Loucy (cell line): ENCODE measurements at regions not wholly inside any gene's neighbourhood (a gene's known extent, or its start where the extent isn't known, plus 50 kb on each side); places are given as distances from the start of the nearest gene placed in this dataset.

Experiments used
- H2AFZ ChIP-seq: fragments of 200-600 bp; sonication (generic); 2 replicates; pipeline ENCODE4 v1.6.0; 2016; ENCODE audit warnings: antibody characterized with exemption, mild to moderate bottlenecking, low read length, moderate library complexity
- H3F3A ChIP-seq: fragments of 200-600 bp; 2 replicates; pipeline ENCODE4 v1.6.0; 2016; ENCODE audit warnings: antibody characterized with exemption, low read depth, mild to moderate bottlenecking
- H3K27me3 ChIP-seq: fragments of 200-600 bp; sonication (generic); 2 replicates; pipeline ENCODE4 v1.6.1; 2014; ENCODE audit warnings: low read length, mild to moderate bottlenecking; ENCODE audit not compliant: insufficient read depth, poor library complexity, severe bottlenecking
- H3K36me3 ChIP-seq: fragments of 200-600 bp; sonication (generic); 2 replicates; pipeline ENCODE4 v1.6.1; 2016; ENCODE audit warnings: low read length; ENCODE audit not compliant: insufficient read depth
- H3K4me1 ChIP-seq: fragments of 200-600 bp; sonication (generic); 2 replicates; pipeline ENCODE4 v1.5.1; 2014; ENCODE audit warnings: low read length, mild to moderate bottlenecking; ENCODE audit not compliant: insufficient read depth, poor library complexity, severe bottlenecking
- H3K4me2 ChIP-seq: fragments of 200-600 bp; sonication (generic); 2 replicates; pipeline ENCODE4 v1.6.0; 2014; ENCODE audit warnings: antibody characterized with exemption, low read length, low read depth, mild to moderate bottlenecking; ENCODE audit not compliant: poor library complexity, severe bottlenecking
- H3K4me3 ChIP-seq: fragments of 200-600 bp; sonication (generic); 2 replicates; pipeline ENCODE4 v1.5.1; 2014; ENCODE audit warnings: low read length, mild to moderate bottlenecking, mixed read lengths; ENCODE audit not compliant: poor library complexity, severe bottlenecking
- H3K79me2 ChIP-seq: fragments of 200-600 bp; sonication (generic); 2 replicates; pipeline ENCODE4 v1.6.1; 2014; ENCODE audit warnings: low read length; ENCODE audit not compliant: insufficient read depth
- H3K9ac ChIP-seq: fragments of 200-600 bp; sonication (generic); 2 replicates; pipeline ENCODE4 v1.6.0; 2014; ENCODE audit warnings: mild to moderate bottlenecking, low read depth, low read length, moderate library complexity; ENCODE audit not compliant: poor library complexity, severe bottlenecking
- H3K9me2 ChIP-seq: fragments of 200-600 bp; sonication (generic); replicated peaks from 2 replicates; pipeline ENCODE4 v1.6.1; 2016; ENCODE audit warnings: low read depth, low read length, mixed read lengths
- H3K9me3 ChIP-seq: fragments of 200-600 bp; sonication (generic); 2 replicates; pipeline ENCODE4 v1.6.1; 2014; ENCODE audit warnings: mild to moderate bottlenecking, antibody characterized with exemption, low read length, low read depth; ENCODE audit not compliant: insufficient read depth
- H4K20me1 ChIP-seq: fragments of 200-600 bp; sonication (generic); 2 replicates; pipeline ENCODE4 v1.6.0; 2014; ENCODE audit warnings: antibody characterized with exemption, low read length, mild to moderate bottlenecking; ENCODE audit not compliant: insufficient read depth, poor library complexity, severe bottlenecking
- EZH2phosphoT487 ChIP-seq: fragments of 200-600 bp; IDR thresholded peaks from 2 replicates; pipeline ENCODE4 v1.6.1; 2018; ENCODE audit warnings: antibody characterized with exemption, mild to moderate bottlenecking, moderate library complexity, borderline replicate concordance
- TF ChIP-seq, protein P1 (sequence below): fragments of 200-600 bp; sonication (generic); conservative IDR thresholded peaks from 2 replicates; pipeline ENCODE4 v1.5.1; 2014; ENCODE audit warnings: mild to moderate bottlenecking, antibody characterized with exemption, low read length

DNA sequence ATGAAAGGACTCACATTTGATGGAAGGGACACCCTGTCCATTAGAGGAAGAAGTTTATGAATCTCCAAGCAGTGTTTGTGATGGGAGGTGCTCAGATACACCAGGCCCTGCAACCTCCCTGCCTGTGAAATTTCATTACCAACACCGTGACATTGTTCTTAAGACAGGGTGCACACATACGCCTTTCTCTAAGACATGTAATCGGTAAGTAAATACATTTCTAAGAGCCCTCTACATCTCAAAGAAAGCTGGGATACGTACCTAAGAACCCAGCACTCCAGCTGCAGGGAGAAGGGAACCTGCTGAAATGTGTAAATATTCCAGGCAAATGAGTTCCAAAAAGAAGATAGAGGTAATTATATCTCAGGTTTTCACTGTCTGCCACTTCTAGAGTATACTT is 125.0 kb upstream of the APC start:
- H3K36me3 ChIP-seq, result no peaks in the 10 kb centered on the region
- TF ChIP-seq, protein P1, sequence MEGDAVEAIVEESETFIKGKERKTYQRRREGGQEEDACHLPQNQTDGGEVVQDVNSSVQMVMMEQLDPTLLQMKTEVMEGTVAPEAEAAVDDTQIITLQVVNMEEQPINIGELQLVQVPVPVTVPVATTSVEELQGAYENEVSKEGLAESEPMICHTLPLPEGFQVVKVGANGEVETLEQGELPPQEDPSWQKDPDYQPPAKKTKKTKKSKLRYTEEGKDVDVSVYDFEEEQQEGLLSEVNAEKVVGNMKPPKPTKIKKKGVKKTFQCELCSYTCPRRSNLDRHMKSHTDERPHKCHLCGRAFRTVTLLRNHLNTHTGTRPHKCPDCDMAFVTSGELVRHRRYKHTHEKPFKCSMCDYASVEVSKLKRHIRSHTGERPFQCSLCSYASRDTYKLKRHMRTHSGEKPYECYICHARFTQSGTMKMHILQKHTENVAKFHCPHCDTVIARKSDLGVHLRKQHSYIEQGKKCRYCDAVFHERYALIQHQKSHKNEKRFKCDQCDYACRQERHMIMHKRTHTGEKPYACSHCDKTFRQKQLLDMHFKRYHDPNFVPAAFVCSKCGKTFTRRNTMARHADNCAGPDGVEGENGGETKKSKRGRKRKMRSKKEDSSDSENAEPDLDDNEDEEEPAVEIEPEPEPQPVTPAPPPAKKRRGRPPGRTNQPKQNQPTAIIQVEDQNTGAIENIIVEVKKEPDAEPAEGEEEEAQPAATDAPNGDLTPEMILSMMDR, result no peak
- TF ChIP-seq EZH2phosphoT487, result no peak
- H2AFZ ChIP-seq, result peak overlapping the region; percentile 60; the same call in 1 of the 2 replicates
- no peaks in the 10 kb centered on the region for H3K79me2 ChIP-seq
- no peaks in the 10 kb centered on the region for H3K4me1 ChIP-seq
- no peak overlapping the region for H3K4me2 ChIP-seq
- no peaks in the 10 kb centered on the region for H4K20me1 ChIP-seq
- no peak overlapping the region for H3K9ac ChIP-seq
- H3K27me3 ChIP-seq, result no peaks in the 10 kb centered on the region
- H3K4me3 ChIP-seq, result no peak overlapping the region
- no peaks in the 10 kb centered on the region for H3F3A ChIP-seq
- no peaks in the 10 kb centered on the region for H3K9me3 ChIP-seq
- H3K9me2 ChIP-seq, result no peaks in the 10 kb centered on the region

DNA sequence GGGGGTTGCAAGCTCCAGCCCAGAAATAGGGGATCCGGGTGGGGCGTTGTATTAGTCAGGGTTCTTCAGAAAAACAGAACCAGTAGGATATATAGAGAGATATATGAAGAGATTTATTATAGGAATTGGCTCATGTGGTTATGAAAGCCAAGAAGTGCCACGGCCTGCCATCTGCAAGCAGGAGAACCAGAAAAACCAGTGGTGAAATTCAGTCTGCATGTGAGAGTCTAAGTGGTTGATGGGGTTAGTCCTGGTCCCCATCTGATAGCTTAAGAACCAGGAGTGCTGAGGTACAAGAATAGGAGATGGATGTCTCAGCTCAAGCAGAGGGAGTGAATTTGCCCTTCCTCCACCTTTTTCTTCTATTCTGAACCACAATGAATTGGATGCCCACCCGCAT is 123.4 kb upstream of the APC start:
- Histone ChIP-seq H3F3A (no peaks in the 10 kb centered on the region), H3K9me3 (no peaks in the 10 kb centered on the region), H2AFZ (no peak overlapping the region), H3K27me3 (no peaks in the 10 kb centered on the region), H3K9ac (no peak overlapping the region), H4K20me1 (no peaks in the 10 kb centered on the region), H3K4me2 (no peak overlapping the region), H3K79me2 (no peaks in the 10 kb centered on the region), H3K4me1 (no peaks in the 10 kb centered on the region), H3K4me3 (no peak overlapping the region), H3K9me2 (no peaks in the 10 kb centered on the region), H3K36me3 (no peaks in the 10 kb centered on the region)
- TF ChIP-seq EZH2phosphoT487, result no peak
- TF ChIP-seq, protein P1, result no peak

DNA sequence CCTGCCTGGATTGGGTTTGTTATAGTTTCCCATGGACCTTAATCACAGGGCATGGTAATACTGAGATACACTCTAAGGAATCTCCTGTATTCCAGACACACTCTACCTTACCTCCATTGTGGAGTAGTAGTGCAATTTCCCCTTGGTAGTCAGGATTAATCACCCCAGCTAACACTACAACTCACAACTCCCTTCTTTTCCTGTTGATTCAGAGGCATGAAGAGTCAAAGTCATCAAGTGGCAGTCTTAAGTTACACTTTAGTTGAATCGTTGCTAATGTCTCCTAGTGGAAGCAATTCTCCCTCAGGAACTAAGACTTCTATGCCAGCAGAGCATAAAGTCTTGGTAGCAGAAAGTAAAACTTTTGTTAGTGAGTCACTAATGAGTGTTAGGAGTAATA is 122.7 kb upstream of the APC start:
- no peaks in the 10 kb centered on the region for H3K27me3 ChIP-seq
- H3K9me3 ChIP-seq, result no peaks in the 10 kb centered on the region
- H3K9me2 ChIP-seq, result no peaks in the 10 kb centered on the region
- H3K4me3 ChIP-seq, result no peak overlapping the region
- no peaks in the 10 kb centered on the region for H3K36me3 ChIP-seq
- no peak overlapping the region for H3K4me2 ChIP-seq
- no peaks in the 10 kb centered on the region for H4K20me1 ChIP-seq
- no peak overlapping the region for H2AFZ ChIP-seq
- no peak for TF ChIP-seq EZH2phosphoT487
- TF ChIP-seq, protein P1, result no peak
- H3K4me1 ChIP-seq, result no peaks in the 10 kb centered on the region
- no peak overlapping the region for H3K9ac ChIP-seq
- H3F3A ChIP-seq, result no peaks in the 10 kb centered on the region
- no peaks in the 10 kb centered on the region for H3K79me2 ChIP-seq
